ENCODE measurements at regions not wholly inside any gene's neighbourhood (a gene's known extent, or its start where the extent isn't known, plus 50 kb on each side); places are given as distances from the start of the nearest gene placed in this dataset.

DNA sequence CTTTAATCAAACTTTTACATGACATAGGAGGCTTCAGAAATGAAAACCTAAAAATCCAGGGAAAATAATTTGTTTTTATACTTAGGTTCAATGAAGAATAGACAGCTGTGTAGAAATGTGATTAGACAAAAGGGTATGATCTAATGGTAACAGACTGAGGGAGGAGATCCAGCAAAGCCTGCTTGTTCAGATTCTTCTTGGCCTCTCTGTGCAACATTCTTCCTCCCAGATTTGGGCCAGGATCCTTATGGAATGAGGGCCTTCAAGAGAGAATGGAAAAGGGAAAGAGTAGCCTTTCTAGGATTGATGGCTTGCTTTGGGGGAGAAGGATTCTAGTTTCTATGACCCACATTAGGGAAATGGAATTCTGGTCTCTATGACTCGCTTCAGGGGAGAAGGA lies 94.5 kb upstream of the G2E3 start:
- TF ChIP-seq ZNF274 (IDR thresholded peaks at IDR 0.05; ENCODE audit: low read depth, low read length) = no peak
- TF ChIP-seq YY1 (IDR thresholded peaks at IDR 0.05; ENCODE audit: insufficient read depth, insufficient read length) = no peak

Measured in NT2/D1 (cell line).